Bronchial epithelial cell (primary cell): ENCODE measurements at regions not wholly inside any gene's neighbourhood (a gene's known extent, or its start where the extent isn't known, plus 50 kb on each side); places are given as distances from the start of the nearest gene placed in this dataset.

ENCODE experiments used
- DNase-seq: peaks from one replicate; pipeline ENCODE4 v3.0.0-alpha.2; 2010; ENCODE audit warnings: low read depth
- FAIRE-seq: peaks from 2 replicates; lab custom pipeline; 2011; peaks lifted over from hg19 to GRCh38; lab: Jason Lieb, UNC
- H3K27me3 ChIP-seq: 2 replicates; pipeline ENCODE4 v1.5.1; 2011; ENCODE audit warnings: low read length; ENCODE audit not compliant: control insufficient read depth, insufficient read depth
- H3K36me3 ChIP-seq: 2 replicates; pipeline ENCODE4 v1.5.1; 2011; ENCODE audit warnings: low read length; ENCODE audit not compliant: control insufficient read depth, insufficient read depth
- H3K4me3 ChIP-seq: 2 replicates; pipeline ENCODE4 v1.5.1; 2011; ENCODE audit warnings: mild to moderate bottlenecking, low read depth, low read length, control low read depth
- TF ChIP-seq, protein P1 (sequence below): IDR thresholded peaks from 2 replicates; pipeline ENCODE4 v1.5.1; 2011; ENCODE audit warnings: mild to moderate bottlenecking, moderate library complexity, low read length, control low read depth, inconsistent platforms; ENCODE audit not compliant: insufficient read depth, severe bottlenecking

- Histone ChIP-seq H3K4me3 (no peak overlapping the region), H3K36me3 (no peaks in the 10 kb centered on the region), H3K27me3 (no peaks in the 10 kb centered on the region)
- DNase-seq: no peak
- no peak for FAIRE-seq
- TF ChIP-seq, protein P1, sequence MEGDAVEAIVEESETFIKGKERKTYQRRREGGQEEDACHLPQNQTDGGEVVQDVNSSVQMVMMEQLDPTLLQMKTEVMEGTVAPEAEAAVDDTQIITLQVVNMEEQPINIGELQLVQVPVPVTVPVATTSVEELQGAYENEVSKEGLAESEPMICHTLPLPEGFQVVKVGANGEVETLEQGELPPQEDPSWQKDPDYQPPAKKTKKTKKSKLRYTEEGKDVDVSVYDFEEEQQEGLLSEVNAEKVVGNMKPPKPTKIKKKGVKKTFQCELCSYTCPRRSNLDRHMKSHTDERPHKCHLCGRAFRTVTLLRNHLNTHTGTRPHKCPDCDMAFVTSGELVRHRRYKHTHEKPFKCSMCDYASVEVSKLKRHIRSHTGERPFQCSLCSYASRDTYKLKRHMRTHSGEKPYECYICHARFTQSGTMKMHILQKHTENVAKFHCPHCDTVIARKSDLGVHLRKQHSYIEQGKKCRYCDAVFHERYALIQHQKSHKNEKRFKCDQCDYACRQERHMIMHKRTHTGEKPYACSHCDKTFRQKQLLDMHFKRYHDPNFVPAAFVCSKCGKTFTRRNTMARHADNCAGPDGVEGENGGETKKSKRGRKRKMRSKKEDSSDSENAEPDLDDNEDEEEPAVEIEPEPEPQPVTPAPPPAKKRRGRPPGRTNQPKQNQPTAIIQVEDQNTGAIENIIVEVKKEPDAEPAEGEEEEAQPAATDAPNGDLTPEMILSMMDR: no peak
Observed at GRCh38 chr9:79312686-79313421, 258.9 kb upstream of the TLE4 start.

- DNase-seq: no peak
- TF ChIP-seq, protein P1: no peak
- no peaks in the 10 kb centered on the region for H3K27me3 ChIP-seq
- H3K36me3 ChIP-seq: no peaks in the 10 kb centered on the region
- H3K4me3 ChIP-seq: no peak overlapping the region
- no peak for FAIRE-seq
Observed at GRCh38 chr9:79325501-79325900, 246.3 kb upstream of the TLE4 start.

DNA sequence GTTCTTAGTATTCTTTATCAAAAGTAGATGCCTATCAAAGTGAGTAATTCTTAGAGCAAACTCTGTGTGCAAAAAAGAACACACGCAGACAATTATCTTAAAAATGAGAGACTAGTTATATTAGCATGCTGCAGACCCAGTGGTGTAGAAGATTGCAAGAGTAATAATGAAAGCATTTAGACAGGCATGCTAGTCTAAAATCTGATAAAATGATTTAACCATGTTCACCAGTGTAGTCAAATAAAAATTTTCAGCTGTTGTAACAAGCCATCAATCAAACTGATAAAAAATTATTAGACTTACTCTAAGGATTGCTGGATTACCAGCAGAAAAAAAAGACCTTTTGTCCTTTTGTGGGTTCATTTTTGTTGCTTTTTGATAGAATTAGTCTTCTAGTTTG is 241.9 kb upstream of the TLE4 start:
- H3K4me3 ChIP-seq: no peak overlapping the region
- no peaks in the 10 kb centered on the region for H3K36me3 ChIP-seq
- H3K27me3 ChIP-seq: no peaks in the 10 kb centered on the region
- FAIRE-seq (no peak), DNase-seq (no peak)
- TF ChIP-seq, protein P1: no peak

- H3K27me3 ChIP-seq: no peaks in the 10 kb centered on the region
- no peaks in the 10 kb centered on the region for H3K36me3 ChIP-seq
- no peak for DNase-seq
- no peak overlapping the region for H3K4me3 ChIP-seq
- FAIRE-seq: no peak
- TF ChIP-seq, protein P1: no peak
Observed at GRCh38 chr9:79334001-79334400, 237.8 kb upstream of the TLE4 start.

- no peak for FAIRE-seq
Observed at GRCh38 chr9:79334711-79335110, 237.1 kb upstream of the TLE4 start.

More at GRCh38 chr9:79334711-79335110, 237.1 kb upstream of the TLE4 start:
- TF ChIP-seq, protein P1: no peak
- Histone ChIP-seq H3K36me3 (no peaks in the 10 kb centered on the region), H3K27me3 (no peaks in the 10 kb centered on the region), H3K4me3 (no peak overlapping the region)
- DNase-seq: no peak
